Lower leg skin (tissue), 4 donors: ENCODE measurements at regions not wholly inside any gene's neighbourhood (a gene's known extent, or its start where the extent isn't known, plus 50 kb on each side); places are given as distances from the start of the nearest gene placed in this dataset.
"Not testable (repeated sequence)": the region's sequence is repeated elsewhere in the genome, so short reads cannot be mapped to it uniquely, and the experiment has no call there.

ENCODE experiments used
- DNase-seq, 2 donors: peaks; one replicate each; pipeline ENCODE4 v3.0.0-alpha.2; 2019; ENCODE audit warnings: low spot score in 2 of 2
- H3K4me3 ChIP-seq: fragments of 200-600 bp; sonication (generic); 2 replicates; pipeline ENCODE4 v1.5.1; 2017; ENCODE audit warnings: mild to moderate bottlenecking, low read depth; ENCODE audit not compliant: poor library complexity, severe bottlenecking
- CTCF ChIP-seq, 3 donors: fragments of 450-650 bp; IDR thresholded peaks; one replicate each; pipeline ENCODE4 v1.5.1; 2016; ENCODE audit warnings: antibody characterized with exemption in 3 of 3, mild to moderate bottlenecking in 3 of 3, moderate library complexity in 2 of 3
- POLR2A ChIP-seq, 2 donors: fragments of 450-650 bp; IDR thresholded peaks; one replicate each; pipeline ENCODE4 v1.6.1; 2016 to 2017; ENCODE audit warnings: antibody characterized with exemption in 2 of 2, mild to moderate bottlenecking in 1 of 2, moderate library complexity in 1 of 2
- WGBS, 2 donors: methylation state at CpG; one replicate each; pipeline ENCODE4 v1.1.5; 2018; 5-methylcytosine and 5-hydroxymethylcytosine counted together
- intact Hi-C: fragments of 100-400 bp; cut with DNase I; formaldehyde crosslinking; loops from one replicate; pipeline ENCODE4 v1.15.0; 2023; ENCODE audit warnings: low total_unique reads

- no peak for DNase-seq
- TF ChIP-seq POLR2A (IDR thresholded peaks at IDR 0.05) (no peak), CTCF (IDR thresholded peaks at IDR 0.05) (no peak)
- no peak overlapping the region for H3K4me3 ChIP-seq
- 89 to 91% methylated on average over 1 of the region's 1 CpG for WGBS, 2 donors
- intact Hi-C loops: no loop called here
These were observed 81.0 kb upstream of the ALCAM start for GRCh38 chr3:105285653-105286241.

GRCh38 chr3:105293441-105293840 is 73.3 kb upstream of the ALCAM start:
- no peak overlapping the region for H3K4me3 ChIP-seq
- 94 to 100% methylated on average over 1 of the region's 1 CpG for WGBS, 2 donors
- TF ChIP-seq CTCF (IDR thresholded peaks at IDR 0.05) (no peak), POLR2A (IDR thresholded peaks at IDR 0.05) (no peak)
- no peak for DNase-seq
- intact Hi-C loops: no loop called here

GRCh38 chr3:105296182-105296822 is 70.4 kb upstream of the ALCAM start:
- DNase-seq, intact Hi-C loops, H3K4me3 ChIP-seq: not testable (repeated sequence)
- 85 to 94% methylated on average over 28 of the region's 28 CpGs for WGBS, 2 donors

GRCh38 chr3:105304487-105304886 is 62.2 kb upstream of the ALCAM start:
- intact Hi-C loops: no loop called here
- 73 to 81% methylated on average over 1 of the region's 1 CpG for WGBS, 2 donors
- no peak for DNase-seq
- H3K4me3 ChIP-seq: no peak overlapping the region
- TF ChIP-seq CTCF (IDR thresholded peaks at IDR 0.05) (no peak), POLR2A (IDR thresholded peaks at IDR 0.05) (no peak)

- no peak overlapping the region for H3K4me3 ChIP-seq
- WGBS, 2 donors: 26 to 41% methylated on average over 1 of the region's 1 CpG
- intact Hi-C loops: no loop called here
- TF ChIP-seq POLR2A (IDR thresholded peaks at IDR 0.05) (no peak), CTCF (IDR thresholded peaks at IDR 0.05) (no peak)
- DNase-seq: no peak
These were observed 51.6 kb upstream of the ALCAM start for GRCh38 chr3:105315144-105315543.

- DNase-seq: no peak
- WGBS, 2 donors: 53 to 69% methylated on average over 3 of the region's 3 CpGs
These were observed 50.9 kb upstream of the ALCAM start for GRCh38 chr3:105315815-105316214.

More at GRCh38 chr3:105315815-105316214, 50.9 kb upstream of the ALCAM start:
- intact Hi-C loops: no loop called here
- TF ChIP-seq POLR2A (IDR thresholded peaks at IDR 0.05): no peak
- TF ChIP-seq CTCF (IDR thresholded peaks at IDR 0.05): no peak
- H3K4me3 ChIP-seq: no peak overlapping the region
